ENCODE measurements at regions not wholly inside any gene's neighbourhood (a gene's known extent, or its start where the extent isn't known, plus 50 kb on each side); places are given as distances from the start of the nearest gene placed in this dataset.
A peak's percentile ranks its signal among the peaks of the same experiment; 100 is the strongest.

DNA sequence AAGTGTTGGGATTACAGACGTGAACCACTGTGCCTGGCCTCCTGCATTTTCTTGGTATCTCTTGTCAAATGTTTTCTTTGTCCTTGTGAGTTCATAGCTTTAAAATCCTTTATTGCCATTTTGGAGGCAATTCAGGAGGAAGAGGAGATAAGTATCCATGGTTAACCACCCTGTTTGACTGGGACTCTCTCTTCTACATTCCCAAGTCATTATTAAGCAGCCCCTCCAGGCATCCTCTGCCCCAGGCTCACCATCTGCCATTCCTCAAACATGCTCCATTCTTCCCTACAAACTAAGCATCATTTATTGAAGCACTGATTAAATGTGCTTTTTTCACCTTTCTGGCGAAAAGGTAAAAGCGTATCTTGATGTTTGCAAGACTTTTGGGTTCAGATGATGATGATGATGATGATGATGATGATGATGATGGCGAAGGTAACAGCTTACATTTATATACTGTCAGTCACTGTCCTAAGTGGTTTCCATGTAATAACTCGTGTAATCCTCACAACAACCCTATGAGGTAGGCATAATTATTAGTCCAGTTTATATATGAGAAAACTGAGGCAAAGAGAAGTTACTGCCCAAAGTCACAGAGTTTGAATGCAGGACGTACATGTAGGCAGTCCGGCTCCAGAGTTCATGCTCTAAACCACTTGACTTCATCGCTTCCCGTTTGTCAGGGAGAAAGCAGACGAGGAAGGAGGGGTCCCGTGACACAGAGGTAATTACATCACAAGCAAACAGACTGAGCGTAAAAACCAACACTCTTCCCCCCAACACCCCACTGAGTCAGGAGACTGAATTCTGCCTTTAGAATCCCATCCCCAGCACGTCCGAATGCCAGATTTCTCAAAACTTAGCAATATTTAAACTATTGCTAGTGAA is 69.7 kb upstream of the ACKR3 start:
- DNase-seq (ENCODE audit: low spot score): no peak

DNA sequence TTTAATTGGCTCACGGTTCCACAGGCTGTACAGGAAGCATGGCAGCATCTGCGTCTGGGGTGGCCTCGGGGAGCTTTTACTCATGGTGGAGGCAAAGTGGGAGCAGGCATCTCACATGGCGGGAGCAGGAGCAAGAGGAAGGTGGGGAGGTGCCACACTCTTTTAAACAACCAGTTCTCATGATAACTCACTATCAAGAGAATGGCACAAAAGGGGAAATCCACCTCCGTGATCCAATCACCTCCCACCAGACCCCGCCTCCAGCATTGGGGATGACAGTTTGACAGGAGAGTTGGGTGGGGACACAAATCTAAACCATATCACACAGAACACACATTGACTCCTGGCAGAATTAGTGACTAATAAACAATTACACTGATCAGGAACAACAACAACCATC is 68.6 kb upstream of the ACKR3 start:
- peak; percentile 70 for DNase-seq (ENCODE audit: low spot score)

DNA sequence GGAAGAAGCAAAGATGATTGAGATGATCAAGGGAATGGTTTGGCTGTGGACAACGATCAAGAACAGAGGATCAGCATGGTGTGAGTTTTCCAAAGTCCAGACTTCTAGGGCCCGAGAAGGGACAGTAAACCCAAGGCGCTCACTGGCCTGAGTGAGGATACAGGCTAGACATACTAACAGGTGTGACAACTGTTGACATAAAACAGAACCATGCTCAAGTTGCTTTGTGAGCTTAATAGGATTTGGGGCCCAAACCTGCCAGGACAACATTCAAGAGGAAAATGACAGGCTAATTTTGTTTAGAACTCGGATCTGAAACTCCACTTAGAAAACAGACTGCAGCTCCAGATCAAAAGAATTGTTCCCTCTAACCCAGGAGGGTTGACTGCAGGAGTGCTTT is 68.1 kb upstream of the ACKR3 start:
- DNase-seq (ENCODE audit: low spot score): no peak

DNA sequence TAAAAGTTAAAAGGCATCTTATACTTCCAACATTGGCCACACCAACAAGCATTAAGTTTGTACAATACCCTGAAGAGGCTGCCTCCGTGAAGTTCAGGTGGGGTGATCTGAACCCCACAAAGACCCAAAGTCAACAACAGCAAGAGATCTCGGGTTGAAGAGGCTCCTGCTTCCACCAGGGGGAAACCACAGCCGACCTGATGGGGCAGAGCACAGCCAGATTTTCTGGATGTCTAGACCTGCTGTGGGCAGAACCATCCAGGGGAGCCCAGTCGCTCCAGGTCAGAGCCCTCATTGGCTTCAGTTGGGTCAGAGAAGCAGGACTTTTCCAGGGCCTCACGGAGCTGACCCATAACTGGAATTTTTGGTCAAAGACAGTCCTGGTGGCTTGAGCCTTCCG is 66.5 kb upstream of the ACKR3 start:
- DNase-seq (ENCODE audit: low spot score): no peak

DNA sequence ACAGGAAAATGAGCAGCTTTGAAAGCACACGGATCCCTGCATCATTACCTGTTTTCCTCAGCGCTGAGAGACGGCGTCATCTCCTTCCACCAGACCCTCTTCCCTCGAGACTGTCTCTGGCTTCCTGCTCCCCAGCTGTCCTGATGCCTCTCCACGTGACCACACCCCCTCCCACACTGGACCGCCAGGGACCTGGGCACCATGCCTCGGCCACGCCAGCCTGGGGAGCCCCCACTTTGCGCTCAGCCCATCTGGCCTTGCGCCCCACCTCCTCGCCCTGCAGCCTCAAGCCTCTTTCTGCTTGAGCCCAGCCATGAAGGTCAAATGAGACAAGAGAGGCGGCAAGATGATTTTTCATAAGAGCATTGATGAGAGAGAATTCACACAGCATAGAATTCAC is 66.0 kb upstream of the ACKR3 start:
- DNase-seq (ENCODE audit: low spot score): no peak

DNA sequence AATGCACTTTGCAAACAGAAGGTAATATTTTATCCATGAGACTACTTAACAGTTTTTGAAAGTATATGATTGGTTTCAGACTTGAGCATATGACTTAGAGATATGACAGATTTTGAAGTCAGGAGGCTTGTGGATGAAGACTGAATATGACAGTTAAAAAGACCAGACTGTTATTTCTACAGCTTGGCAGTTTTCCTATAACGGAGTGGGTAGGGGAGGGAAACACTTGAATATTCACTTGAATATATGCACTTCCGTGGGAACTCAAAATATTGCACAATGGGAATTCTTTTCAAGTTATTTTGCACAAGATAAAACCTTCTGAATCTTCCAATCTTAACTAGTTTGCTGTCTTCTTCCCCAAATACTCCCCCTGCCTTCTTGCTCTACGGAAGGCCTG is 64.6 kb upstream of the ACKR3 start:
- no peak for DNase-seq (ENCODE audit: low spot score)

DNA sequence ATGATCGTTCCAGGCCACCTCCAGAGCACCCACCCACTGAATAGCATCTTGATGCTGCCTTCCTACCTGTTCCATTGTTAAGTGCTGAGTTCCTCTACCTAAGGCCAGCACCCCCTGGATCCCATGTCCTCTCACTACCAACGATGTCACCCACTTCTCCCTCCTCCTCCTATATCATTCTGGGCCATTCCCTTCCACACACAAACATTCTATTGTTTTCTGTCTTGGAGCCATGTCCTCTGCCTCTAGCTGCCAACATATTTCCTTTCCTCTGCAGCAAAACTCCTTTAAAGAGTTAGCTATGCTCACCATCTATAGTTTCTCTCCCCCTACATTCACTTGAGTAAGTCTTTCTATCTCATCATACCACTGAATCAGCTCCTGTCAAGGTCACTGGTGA is 64.0 kb upstream of the ACKR3 start:
- DNase-seq (ENCODE audit: low spot score): no peak

DNA sequence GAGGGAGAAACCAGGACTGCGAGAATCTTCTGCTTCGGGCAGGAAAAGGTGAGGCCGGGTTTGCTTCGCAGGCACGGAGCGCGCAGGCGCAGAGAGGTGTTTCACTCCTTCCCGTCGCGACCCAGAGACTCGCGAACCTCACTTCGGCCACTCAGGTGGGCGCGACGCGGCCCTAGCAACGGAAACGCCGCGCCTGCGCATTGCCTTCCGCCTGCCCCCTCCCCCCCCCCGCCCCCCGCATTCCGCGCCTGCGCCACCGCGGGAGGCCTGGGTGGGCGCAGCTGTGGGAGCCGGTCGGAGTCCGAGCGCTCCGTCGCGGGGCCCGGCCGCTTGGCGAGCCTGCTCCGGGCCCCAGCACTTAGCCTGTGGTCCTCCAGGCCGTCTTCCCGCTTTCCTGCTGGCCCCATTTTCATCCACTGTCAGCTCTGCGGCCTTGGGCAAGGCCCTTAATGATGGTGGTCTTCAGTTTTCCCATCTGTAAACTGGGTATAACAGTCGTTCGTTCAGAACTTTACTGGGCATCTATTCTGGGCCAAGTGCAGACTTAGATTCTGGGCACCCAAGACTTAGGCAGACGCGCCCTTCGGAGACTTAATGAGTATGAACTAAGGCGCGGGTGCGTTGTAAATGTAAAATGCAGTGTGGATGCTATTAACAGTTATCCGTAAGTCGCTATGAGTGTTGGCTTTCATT is 62.1 kb upstream of the ACKR3 start:
- no peak for DNase-seq (ENCODE audit: low spot score)

DNA sequence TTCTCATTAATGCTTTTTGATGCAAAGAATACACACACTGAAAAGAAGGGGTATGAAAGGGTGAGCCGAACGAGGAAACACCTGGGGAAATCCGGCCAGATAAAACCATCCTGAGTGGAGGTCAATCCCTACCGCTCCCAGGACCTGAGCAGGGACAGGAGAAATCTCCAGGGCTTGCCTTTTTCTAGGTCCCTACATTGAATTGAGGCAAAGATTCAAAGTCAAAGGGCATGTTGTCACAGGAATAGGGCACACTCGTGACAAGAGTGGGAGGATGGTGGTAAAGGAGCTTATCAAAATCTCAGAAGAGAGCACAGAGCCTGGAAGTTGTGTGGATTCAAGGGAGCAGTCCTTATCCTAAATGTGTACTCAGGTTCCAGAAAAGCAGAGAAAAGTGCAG is 61.2 kb upstream of the ACKR3 start:
- DNase-seq (ENCODE audit: low spot score): no peak

DNA sequence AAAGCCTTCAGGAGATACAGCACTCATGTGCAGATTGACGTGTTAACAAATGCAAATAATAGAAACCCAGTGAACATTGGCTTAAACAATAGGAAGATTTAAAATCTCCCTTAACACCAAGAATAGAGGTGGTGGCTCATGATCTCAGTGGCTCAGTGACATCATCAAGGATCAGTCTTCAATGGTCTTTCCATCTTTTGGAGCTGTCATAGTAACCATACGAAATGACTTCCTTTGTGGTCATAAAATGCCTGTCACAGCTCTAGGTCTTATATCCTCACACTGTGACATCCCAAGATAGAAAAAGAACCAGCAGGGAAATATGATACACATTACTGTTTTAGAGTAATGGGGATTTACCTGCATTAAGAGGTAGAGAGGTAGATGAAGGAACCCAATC is 59.6 kb upstream of the ACKR3 start:
- no peak for DNase-seq (ENCODE audit: low spot score)

DNA sequence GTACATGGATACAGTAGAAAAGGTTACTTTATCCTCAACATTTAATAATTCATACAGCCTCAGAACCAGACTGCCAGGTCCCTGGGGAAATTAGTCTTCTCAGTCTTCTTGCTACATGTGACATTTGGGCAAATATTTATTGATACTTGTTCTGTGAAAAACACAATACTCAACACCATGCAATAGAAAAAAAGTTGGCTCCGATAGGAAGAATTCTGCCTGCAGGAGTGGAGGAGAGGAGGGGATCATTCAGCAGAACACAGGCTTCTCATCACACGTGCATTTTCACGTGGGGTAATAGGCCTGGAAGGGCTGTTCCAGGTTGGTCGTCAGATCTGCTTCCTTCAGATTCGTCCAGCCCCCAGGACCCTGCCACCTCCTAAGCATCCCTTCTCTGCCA is 58.4 kb upstream of the ACKR3 start:
- DNase-seq (ENCODE audit: low spot score): no peak

DNA sequence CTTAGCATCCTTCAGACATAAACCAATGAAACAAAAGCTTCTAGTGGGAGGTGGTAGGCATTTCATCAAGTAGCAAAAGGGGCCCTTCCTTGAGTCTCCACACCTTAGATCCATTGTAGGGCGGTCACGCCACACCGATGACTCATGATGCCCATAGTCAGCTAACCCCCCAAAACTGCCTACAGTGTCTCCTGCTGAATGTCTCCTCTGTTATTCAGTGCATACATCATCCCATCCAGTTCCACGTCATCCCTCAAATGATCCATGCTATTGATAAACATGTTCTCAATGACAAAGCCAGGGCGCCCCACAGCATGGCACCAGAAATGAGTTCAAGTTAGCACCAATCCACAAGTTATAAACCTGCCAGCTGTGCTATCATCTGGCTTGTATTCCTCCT is 57.4 kb upstream of the ACKR3 start:
- DNase-seq (ENCODE audit: low spot score): no peak

DNA sequence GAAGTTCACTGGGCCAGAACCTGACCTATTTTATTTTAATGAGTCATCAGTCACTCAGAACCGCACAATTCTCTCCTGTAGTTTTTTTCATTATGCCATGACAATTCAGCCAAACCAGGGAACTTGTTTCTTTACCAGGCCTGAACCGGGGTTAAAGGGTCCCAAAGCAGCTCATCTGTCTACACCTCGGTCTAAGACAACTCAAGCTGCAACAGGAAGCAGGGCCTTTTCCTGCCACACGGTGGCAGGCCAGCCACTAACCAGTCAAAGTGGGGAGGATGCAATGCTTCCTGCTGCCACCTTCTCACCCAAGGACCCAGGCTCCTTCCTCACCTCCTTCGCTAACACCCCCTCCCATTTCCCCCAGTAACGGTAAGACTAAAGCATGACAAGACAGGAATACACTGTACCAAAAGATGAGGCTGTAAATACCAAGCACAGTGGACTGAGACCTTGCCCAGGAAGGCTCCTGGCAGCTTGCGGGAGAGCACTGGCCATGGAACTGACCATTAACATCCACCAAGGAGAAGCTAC is 56.7 kb upstream of the ACKR3 start:
- DNase-seq (ENCODE audit: low spot score): no peak

DNA sequence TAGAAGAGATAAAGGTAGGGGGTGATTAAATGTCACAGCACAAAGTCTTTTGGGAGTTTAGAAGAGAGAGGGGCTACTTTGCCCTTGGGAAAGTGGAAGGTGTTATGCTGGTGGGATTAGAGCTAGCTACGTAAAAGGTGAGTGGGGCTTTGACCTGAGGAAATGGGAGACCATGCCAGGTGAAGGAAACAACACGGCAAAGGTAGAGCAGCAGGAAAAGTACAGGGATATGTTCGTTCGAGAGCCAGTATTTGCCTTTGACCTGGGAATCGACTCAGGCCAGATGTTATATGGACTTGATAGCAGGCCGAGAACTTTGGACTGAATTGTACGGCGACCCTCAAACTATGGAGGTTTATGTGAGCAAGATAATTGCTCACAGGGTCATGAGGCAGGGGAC is 55.7 kb upstream of the ACKR3 start:
- no peak for DNase-seq (ENCODE audit: low spot score)

DNA sequence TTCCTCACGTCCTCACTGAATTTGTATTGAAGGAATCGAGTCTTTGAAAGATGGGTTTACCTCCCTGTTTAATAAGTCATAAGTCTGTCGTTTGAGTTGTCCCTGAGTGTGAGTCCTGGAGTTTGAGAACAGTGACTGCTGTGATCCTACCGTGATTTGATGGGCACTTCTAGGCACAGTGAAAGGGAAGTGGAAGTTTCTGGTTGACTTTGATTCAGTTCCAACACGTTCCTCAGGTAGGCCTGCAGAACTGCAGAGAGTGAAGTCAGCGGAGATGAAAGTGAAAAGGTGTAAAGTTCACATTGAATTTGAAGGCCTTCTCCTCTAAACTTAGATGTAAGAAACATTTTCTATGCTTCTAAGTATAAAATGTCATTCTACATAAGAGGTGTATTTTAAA is 52.9 kb upstream of the ACKR3 start:
- no peak for DNase-seq (ENCODE audit: low spot score)

DNA sequence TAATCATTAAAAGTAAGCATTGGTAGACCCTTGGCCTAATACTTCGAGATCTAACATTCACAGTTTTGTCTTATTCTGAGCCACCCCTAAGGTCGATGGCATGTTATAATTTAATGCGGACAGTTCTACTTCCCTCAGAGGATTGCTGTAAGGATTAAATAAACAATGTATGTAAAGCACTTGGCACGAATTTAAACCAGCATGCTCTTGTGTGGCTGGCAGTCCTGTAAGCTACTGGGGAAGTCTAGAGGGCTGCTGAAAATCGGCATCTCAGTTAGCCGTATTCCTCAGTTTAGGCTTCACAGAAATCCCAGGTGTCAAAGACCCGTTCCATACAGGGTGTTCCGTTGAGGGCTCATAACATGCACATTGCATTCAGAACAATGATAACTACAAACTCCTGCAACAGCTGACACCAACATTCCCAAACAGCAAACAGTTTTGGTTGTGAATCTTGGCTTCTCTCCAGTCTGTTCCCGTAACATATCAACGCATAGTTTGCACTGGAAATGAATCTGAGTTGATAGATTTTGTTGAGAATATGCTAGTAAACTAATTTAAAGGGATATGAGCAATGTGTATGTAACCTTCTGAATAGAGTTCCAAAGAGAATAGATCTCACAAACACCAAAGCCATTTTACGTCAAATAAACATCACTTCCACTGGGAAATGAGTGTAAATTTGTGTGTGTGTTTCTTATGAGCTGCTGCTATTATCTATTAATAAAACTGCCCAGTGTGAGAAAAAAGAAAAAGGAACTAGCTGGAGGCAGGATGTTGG is 52.2 kb upstream of the ACKR3 start:
- DNase-seq (ENCODE audit: low spot score): no peak
